ENCODE measurements at regions not wholly inside any gene's neighbourhood (a gene's known extent, or its start where the extent isn't known, plus 50 kb on each side); places are given as distances from the start of the nearest gene placed in this dataset.
"Not testable (repeated sequence)": the region's sequence is repeated elsewhere in the genome, so short reads cannot be mapped to it uniquely, and the experiment has no call there.

DNA sequence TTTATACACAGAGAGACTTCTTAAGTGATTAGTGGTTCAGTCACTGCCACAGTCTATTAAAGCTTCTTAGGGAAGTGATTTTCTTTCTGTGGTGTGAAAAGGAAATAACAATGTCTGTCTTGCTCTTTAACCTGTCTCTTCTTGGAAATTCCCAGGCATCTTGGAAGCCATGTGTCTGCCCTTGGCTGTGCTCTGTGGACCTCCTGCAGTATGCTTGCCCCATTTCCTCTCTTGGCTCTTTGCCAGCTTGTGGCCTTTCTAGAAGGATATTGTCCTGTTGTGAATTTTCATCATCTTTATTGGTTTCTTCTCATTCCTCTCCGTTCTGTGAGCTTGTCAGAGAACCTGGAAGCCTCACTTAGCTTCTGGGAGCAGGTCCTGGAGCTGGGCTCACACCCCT, 338.4 kb upstream of the C2CD4B start:
- no peak for DNase-seq (ENCODE audit: low read depth)

DNA sequence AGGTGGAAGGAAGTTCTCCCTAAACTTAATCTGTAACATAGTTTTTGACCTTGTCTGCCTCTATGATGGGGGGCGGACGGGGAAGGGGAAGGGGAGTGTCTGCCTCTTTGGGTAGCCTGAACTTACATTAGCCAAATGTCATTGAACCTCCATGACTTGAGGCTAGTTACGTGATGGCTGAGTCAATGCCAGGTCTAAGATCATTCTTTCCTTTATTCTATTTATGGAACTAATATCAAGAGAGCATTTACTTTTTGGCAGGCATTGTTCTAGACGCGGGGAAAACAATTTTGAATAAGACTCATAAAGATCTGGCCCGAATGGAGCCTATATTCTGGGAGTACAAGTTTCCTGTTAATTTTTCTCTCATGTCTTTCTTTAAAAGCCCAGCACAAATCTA, 340.7 kb upstream of the C2CD4B start:
- no peak for DNase-seq (ENCODE audit: low read depth)

DNA sequence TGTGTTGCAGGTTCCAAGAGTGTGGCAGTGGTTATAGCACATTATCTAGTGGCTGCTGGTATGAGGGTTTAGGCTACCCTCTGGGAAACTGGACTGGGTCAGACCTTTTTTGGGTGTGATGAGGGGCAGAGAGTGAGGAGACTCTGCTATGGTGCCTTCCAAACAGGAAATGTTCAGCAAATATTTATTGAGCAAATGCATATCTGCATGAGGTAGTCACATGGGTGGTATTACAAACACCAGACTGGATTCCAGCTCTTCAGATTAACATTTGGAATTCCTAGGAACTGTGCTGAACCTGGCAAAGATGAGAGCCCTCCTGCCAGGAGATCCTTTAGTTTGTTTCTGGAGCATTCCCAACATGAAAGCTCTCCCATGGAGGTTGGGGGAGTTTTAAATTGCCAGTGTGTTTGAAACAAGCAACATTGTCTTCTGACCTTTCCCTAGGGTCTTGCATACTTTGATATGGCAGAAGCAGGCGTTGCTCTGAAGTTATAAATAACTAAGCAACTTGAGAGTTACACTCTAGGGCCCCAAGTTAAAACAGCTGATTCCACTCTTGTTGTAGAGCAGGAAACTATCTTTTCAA, 341.2 kb upstream of the C2CD4B start:
- DNase-seq (ENCODE audit: low read depth): no peak

GRCh38 chr15:62509395-62509958, 344.4 kb upstream of the C2CD4B start:
- no peak for DNase-seq (ENCODE audit: low read depth)

DNA sequence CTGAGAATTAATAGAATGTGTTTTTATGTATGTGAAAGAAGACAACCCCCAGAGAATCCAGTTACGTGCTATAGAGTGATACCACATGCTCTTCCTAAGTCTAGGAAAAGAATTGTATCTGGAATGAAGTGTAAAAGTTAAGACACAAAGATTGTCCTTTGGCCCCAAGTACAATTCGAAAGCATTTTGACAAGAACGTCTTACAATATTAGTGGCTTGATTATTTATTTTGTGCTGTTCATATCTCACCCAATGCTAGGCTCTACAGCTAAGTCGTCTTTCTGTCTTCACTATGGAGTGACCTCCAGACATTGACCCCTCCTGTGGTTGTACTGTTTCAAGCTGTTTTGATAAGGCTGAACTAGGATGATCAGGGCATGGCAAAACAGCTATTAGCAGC, 345.7 kb upstream of the C2CD4B start:
- no peak for DNase-seq (ENCODE audit: low read depth)

GRCh38 chr15:62512904-62513303, 347.8 kb upstream of the C2CD4B start:
- DNase-seq (ENCODE audit: low read depth): no peak

DNA sequence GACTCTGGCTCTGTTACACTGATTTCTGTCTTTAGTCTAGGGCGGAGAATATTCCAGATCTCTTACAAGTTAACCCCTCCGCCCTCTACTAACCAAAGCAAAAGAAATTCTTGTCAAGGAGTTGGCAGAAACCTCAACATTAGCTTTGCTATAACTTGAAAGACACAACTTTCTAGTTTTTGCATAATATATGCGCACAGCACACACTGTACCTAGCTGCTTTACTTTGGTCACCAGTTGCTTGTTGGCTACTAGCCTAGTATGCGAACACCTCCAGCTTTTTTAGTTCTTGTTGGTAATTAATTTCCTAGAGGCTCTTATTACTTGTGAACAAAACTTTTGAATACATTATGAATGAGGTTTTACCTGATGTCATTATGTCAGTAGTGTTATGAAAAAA, 348.8 kb upstream of the C2CD4B start:
- no peak for DNase-seq (ENCODE audit: low read depth)

DNA sequence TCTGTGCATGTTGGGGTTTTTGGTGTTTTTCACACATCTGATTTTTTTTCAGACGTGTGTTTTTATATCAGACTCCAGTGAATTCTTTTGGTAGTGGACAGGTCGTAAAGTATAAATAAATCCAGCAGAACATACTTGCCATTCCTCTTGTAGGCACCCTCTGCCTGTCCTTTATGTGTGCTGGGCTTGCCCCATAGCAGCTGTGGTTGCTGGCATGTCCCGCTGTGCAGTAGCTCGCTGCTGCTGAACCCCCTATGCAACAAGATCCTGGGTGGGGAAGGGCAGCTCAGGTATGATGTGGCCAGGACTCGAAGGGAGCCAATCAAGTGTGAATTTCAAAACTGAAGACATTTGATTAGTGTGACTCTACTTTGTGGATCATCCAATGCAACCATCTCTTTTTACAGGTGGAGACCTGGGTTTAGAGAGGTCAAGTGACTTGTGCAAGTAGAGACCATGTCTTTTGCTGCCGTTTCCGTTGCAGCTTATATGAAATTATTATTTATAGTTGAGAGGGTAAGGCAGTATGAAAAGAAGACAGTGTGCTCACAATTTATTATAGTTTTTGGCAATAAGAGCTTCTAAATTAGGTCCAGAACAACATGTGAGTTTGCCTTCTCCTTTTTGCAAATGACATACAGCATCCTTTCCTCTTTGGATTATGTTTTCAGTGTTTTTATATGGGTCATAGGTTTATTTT, 350.8 kb upstream of the C2CD4B start:
- no peak for DNase-seq (ENCODE audit: low read depth)

DNA sequence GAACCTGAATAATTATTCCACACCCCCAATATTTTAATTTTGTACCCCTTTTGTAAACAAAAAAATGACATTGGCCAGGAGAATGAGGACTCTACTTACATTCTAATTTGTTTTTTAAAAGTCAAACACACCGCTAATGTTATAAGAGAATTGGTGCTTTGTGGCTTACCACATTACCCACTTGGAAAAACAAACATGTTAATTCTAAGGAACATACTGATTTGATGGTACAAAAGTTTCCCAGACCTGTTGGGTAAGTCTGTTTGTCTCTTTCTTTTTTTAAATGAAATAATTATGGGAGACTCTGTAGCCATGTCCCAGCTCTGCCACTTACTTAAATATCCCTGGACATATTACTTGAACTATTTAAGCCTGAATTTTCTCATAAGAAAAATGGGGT, 352.5 kb upstream of the C2CD4B start:
- no peak for DNase-seq (ENCODE audit: low read depth)

GRCh38 chr15:62518666-62519065, 353.6 kb upstream of the C2CD4B start:
- DNase-seq (ENCODE audit: low read depth): not testable (repeated sequence)

GRCh38 chr15:62519900-62520299, 354.8 kb upstream of the C2CD4B start:
- no peak for DNase-seq (ENCODE audit: low read depth)

- no peak for DNase-seq (ENCODE audit: low read depth)
These were observed 355.8 kb upstream of the C2CD4B start for GRCh38 chr15:62520887-62521286.

- no peak for DNase-seq (ENCODE audit: low read depth)
These were observed 356.3 kb upstream of the C2CD4B start for GRCh38 chr15:62521396-62521795.

DNA sequence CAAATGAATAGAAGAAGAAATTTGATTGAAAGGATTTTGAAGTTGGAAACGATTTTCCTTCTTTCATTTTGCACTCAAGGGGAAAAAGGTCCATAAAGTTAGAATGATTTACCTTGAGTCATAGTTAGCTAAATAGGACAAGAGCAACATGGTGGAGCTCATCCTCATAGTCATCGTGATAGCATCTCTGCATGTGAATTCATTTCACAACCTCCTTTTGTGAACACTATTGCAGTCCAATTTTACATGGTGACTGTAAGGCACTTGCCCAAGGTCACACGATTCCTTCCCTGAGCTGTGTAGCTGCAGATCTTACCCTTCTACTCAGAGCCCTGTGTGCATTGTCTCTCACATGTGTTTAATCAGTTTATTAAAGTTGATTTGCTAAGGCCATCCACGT, 359.8 kb upstream of the C2CD4B start:
- no peak for DNase-seq (ENCODE audit: low read depth)

- DNase-seq (ENCODE audit: low read depth): no peak
These were observed 362.3 kb upstream of the C2CD4B start for GRCh38 chr15:62527387-62527786.

GRCh38 chr15:62528505-62528904, 363.4 kb upstream of the C2CD4B start:
- DNase-seq (ENCODE audit: low read depth): no peak

DNA sequence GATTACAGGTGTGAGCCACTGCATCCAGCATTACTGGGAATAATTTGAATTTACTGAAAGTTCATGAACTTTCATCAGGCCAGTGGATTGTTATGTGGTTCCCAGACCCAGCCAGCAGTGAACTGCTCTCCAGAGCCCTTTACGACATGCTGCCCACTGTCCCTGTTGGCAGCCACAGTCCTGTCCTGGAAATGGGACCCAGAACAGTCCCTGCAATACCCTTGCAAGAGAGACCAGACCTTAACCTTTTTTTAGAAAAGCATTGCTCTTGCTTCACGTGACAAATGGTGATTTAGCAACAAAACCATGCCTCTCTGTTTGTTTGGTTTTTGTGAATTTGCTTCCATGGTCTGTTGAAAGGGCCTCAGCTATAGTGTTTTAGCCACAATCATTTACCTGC, 367.3 kb upstream of the C2CD4B start:
- no peak for DNase-seq (ENCODE audit: low read depth)

GRCh38 chr15:62533687-62534086, 368.6 kb upstream of the C2CD4B start:
- no peak for DNase-seq (ENCODE audit: low read depth)

GRCh38 chr15:62534996-62535395, 369.9 kb upstream of the C2CD4B start:
- no peak for DNase-seq (ENCODE audit: low read depth)

- no peak for DNase-seq (ENCODE audit: low read depth)
These were observed 374.2 kb upstream of the C2CD4B start for GRCh38 chr15:62539236-62539635.

GRCh38 chr15:62541250-62541649, 376.2 kb upstream of the C2CD4B start:
- DNase-seq (ENCODE audit: low read depth): no peak

DNA sequence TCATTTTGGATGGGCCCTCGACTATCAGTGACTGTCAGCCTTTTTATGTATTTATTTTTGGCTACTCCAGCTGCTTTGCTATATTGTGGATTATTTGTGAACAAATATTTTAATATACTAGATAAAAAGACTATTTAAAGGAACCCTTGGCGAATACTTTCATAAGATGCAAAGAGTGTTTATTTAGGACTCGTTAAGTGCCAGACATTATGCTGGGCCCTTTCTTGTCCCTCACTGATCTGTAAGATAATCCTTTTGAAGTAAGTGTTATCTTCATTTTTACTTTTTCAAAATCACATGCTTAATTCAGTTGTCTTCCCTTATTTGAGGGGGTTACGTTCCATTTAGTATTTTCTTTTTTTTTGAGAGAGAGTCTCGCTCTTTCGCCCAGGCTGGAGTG, 376.8 kb upstream of the C2CD4B start:
- DNase-seq (ENCODE audit: low read depth): no peak

DNA sequence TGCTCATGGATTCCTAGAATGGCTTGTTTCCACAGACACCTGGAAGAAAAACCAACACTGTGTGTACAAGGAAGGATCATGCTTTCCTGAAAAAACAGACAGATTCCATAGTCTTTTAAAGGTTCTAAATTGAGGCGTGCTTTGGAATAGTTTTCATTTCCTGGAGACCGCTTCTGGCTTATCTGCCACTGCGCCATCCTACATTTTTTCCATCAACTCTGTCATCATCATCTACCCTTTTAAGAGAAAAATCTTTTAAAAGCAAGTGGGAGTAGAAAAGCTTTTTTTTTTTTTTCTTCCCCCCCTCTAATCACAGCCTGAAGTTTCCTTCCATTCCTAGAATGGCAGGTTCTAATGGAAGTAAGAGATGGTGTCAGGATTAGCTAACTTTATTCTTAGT, 379.4 kb upstream of the C2CD4B start:
- no peak for DNase-seq (ENCODE audit: low read depth)

All from stromal cell of bone marrow (primary cell).